Spleen (tissue), 11 donors: ENCODE measurements at regions not wholly inside any gene's neighbourhood (a gene's known extent, or its start where the extent isn't known, plus 50 kb on each side); places are given as distances from the start of the nearest gene placed in this dataset.

ENCODE experiments used
- DNase-seq: peaks from one replicate; pipeline ENCODE4 v3.0.0-alpha.2; 2020
- H3K27ac ChIP-seq, 8 donors: fragments of 200-600 bp; sonication (generic) in 7 of 8; 1 replicate in 4 of 8; 2 replicates in 4 of 8; pipeline versions ENCODE4 v1.5.0 to v1.8.0; 2016 to 2021; ENCODE audit warnings: inconsistent platforms in 4 of 8, mild to moderate bottlenecking in 4 of 8, moderate library complexity in 1 of 8
- H3K27me3 ChIP-seq, 7 donors: fragments of 200-600 bp; sonication (generic) in 6 of 7; replicated peaks in 1 of 7; 1 replicate in 4 of 7; 2 replicates in 3 of 7; pipeline versions ENCODE4 v1.5.0 to v1.8.0; 2016 to 2021; ENCODE audit warnings: inconsistent platforms in 3 of 7, mild to moderate bottlenecking in 1 of 7
- H3K36me3 ChIP-seq, 6 donors: fragments of 200-600 bp; sonication (generic) in 5 of 6; 1 replicate in 4 of 6; 2 replicates in 2 of 6; pipeline versions ENCODE4 v1.5.0 to v1.8.0; 2016 to 2021; ENCODE audit warnings: inconsistent platforms in 2 of 6
- H3K4me1 ChIP-seq, 6 donors: fragments of 200-600 bp; sonication (generic) in 5 of 6; 1 replicate in 3 of 6; 2 replicates in 3 of 6; pipeline versions ENCODE4 v1.5.0 to v1.8.0; 2016 to 2021; ENCODE audit warnings: inconsistent platforms in 3 of 6
- H3K4me3 ChIP-seq, 8 donors: fragments of 200-600 bp; sonication (generic) in 7 of 8; 1 replicate in 4 of 8; 2 replicates in 4 of 8; pipeline versions ENCODE4 v1.5.0 to v1.8.0; 2016 to 2021; ENCODE audit warnings: inconsistent platforms in 4 of 8, mild to moderate bottlenecking in 4 of 8, moderate library complexity in 2 of 8
- H3K9me3 ChIP-seq, 8 donors: fragments of 200-600 bp; sonication (generic) in 7 of 8; 1 replicate in 4 of 8; 2 replicates in 4 of 8; pipeline versions ENCODE4 v1.5.0 to v1.8.0; 2016 to 2021; ENCODE audit warnings: inconsistent platforms in 4 of 8
- CTCF ChIP-seq, 11 experiments: fragments of 200-600 bp in 7 of 11; fragments of 450-650 bp in 4 of 11; sonication (generic) in 4 of 11; IDR thresholded peaks in 8 of 11; conservative IDR thresholded peaks in 3 of 11; 1 replicate in 7 of 11; 2 replicates in 4 of 11; pipeline versions ENCODE4 v1.4.0 to v1.8.0; 2016 to 2021; ENCODE audit warnings: antibody characterized with exemption in 11 of 11, inconsistent platforms in 4 of 11, mild to moderate bottlenecking in 1 of 11
- POLR2A ChIP-seq, 3 donors: fragments of 450-650 bp; IDR thresholded peaks; one replicate each; pipeline ENCODE4 v1.5.1; 2017; ENCODE audit warnings: antibody characterized with exemption in 3 of 3, mild to moderate bottlenecking in 1 of 3
- POLR2AphosphoS5 ChIP-seq, 3 donors: sonication (generic); formaldehyde crosslinking; IDR thresholded peaks; one replicate each; pipeline ENCODE4 v1.5.1; 2017; ENCODE audit warnings: antibody characterized with exemption in 3 of 3
- WGBS, 5 donors: extraction: QIAGEN DNeasy Blood & Tissue Kit in 3 of 5; methylation state at CpG; one replicate each; pipeline versions ENCODE4 v1.1.5 to v1.1.7; 2013 to 2018; 5-methylcytosine and 5-hydroxymethylcytosine counted together
- intact Hi-C: fragments of 100-400 bp; cut with DNase I; formaldehyde crosslinking; loops from one replicate; pipeline ENCODE4 v1.15.0; 2023; ENCODE audit warnings: low total_unique reads
- donor health status: healthy with polysubstance abuse.
- donor health status: DM: no; HTN: no; CAD: no; lungs with moderate emphysema.
- donor health status: DM: no; HTN: no; CAD: no.
- donor health status: Bipolar disorder and iron deficiency.
- donor health status: healthy.
- donor health status: DM: no; HTN: no; CAD: no.
- donor health status: DM: yes; HTN: yes; CAD: no.

GRCh38 chr11:116283300-116283699, 489.5 kb downstream of the BUD13 start:
- Histone ChIP-seq H3K4me3 (no peak overlapping the region), H3K36me3 (no peaks in the 10 kb centered on the region), H3K27ac (no peak overlapping the region), H3K9me3 (no peaks in the 10 kb centered on the region), H3K27me3 (peaks cover 0 to under 1% (median 0%) of the 10 kb centered on the region in 7 donors), H3K4me1 (no peaks in the 10 kb centered on the region)
- WGBS, 5 donors = 75 to 90% (median 77%) methylated on average over 3 of the region's 3 CpGs
- intact Hi-C loops = no loop called here
- TF ChIP-seq POLR2A (IDR thresholded peaks at IDR 0.05) (no peak), CTCF (IDR thresholded peaks at IDR 0.05 in 8 of 11, conservative IDR thresholded peaks at IDR 0.05 in 3 of 11) (no peak), POLR2AphosphoS5 (IDR thresholded peaks at IDR 0.05) (no peak)
- no peak for DNase-seq

GRCh38 chr11:116282481-116282880, 490.3 kb downstream of the BUD13 start:
- H3K4me1 ChIP-seq = no peaks in the 10 kb centered on the region
- H3K4me3 ChIP-seq = no peak overlapping the region
- peaks cover 0 to 5% (median 0%) of the 10 kb centered on the region in 7 donors for H3K27me3 ChIP-seq
- no peak for DNase-seq
- WGBS, 5 donors = 87 to 98% (median 94%) methylated on average over 4 of the region's 4 CpGs
- no peak for TF ChIP-seq CTCF (IDR thresholded peaks at IDR 0.05 in 8 of 11, conservative IDR thresholded peaks at IDR 0.05 in 3 of 11)
- TF ChIP-seq POLR2A (IDR thresholded peaks at IDR 0.05) = no peak
- TF ChIP-seq POLR2AphosphoS5 (IDR thresholded peaks at IDR 0.05) = no peak
- intact Hi-C loops = no loop called here
- H3K36me3 ChIP-seq = no peaks in the 10 kb centered on the region
- no peaks in the 10 kb centered on the region for H3K9me3 ChIP-seq
- H3K27ac ChIP-seq = no peak overlapping the region

- Histone ChIP-seq H3K9me3 (no peaks in the 10 kb centered on the region), H3K27ac (no peak overlapping the region), H3K4me3 (no peak overlapping the region), H3K36me3 (no peaks in the 10 kb centered on the region), H3K27me3 (peaks cover 0 to 13% (median 4%) of the 10 kb centered on the region in 7 donors), H3K4me1 (peaks cover 0 to 4% (median 0%) of the 10 kb centered on the region in 6 donors)
- intact Hi-C loops = no loop called here
- 79 to 85% (median 84%) methylated on average over 13 of the region's 13 CpGs for WGBS, 5 donors
- DNase-seq = no peak
- TF ChIP-seq POLR2A (IDR thresholded peaks at IDR 0.05) (no peak), POLR2AphosphoS5 (IDR thresholded peaks at IDR 0.05) (no peak), CTCF (IDR thresholded peaks at IDR 0.05 in 8 of 11, conservative IDR thresholded peaks at IDR 0.05 in 3 of 11) (no peak)
These were observed 491.3 kb downstream of the BUD13 start for GRCh38 chr11:116281173-116282160.

- peaks cover 0 to 31% (median 4%) of the 10 kb centered on the region in 7 donors for H3K27me3 ChIP-seq
- no peaks in the 10 kb centered on the region for H3K36me3 ChIP-seq
- no peak for DNase-seq
- no peak overlapping the region for H3K4me3 ChIP-seq
- WGBS, 5 donors = 76 to 85% (median 79%) methylated on average over 4 of the region's 4 CpGs
- H3K4me1 ChIP-seq = peaks cover 0 to 7% (median 0%) of the 10 kb centered on the region in 6 donors
- no peaks in the 10 kb centered on the region for H3K9me3 ChIP-seq
- no peak for TF ChIP-seq CTCF (IDR thresholded peaks at IDR 0.05 in 8 of 11, conservative IDR thresholded peaks at IDR 0.05 in 3 of 11)
- TF ChIP-seq POLR2A (IDR thresholded peaks at IDR 0.05) = no peak
- H3K27ac ChIP-seq = no peak overlapping the region
- intact Hi-C loops = loop anchor here (10.0 kb wide), 1 partner anchor 955 kb away; no protein-coding TSS in a partner anchor
These were observed 493.3 kb downstream of the BUD13 start for GRCh38 chr11:116279511-116279910.
